ENCODE measurements at regions not wholly inside any gene's neighbourhood (a gene's known extent, or its start where the extent isn't known, plus 50 kb on each side); places are given as distances from the start of the nearest gene placed in this dataset.
"Not testable (repeated sequence)": the region's sequence is repeated elsewhere in the genome, so short reads cannot be mapped to it uniquely, and the experiment has no call there.

DNA sequence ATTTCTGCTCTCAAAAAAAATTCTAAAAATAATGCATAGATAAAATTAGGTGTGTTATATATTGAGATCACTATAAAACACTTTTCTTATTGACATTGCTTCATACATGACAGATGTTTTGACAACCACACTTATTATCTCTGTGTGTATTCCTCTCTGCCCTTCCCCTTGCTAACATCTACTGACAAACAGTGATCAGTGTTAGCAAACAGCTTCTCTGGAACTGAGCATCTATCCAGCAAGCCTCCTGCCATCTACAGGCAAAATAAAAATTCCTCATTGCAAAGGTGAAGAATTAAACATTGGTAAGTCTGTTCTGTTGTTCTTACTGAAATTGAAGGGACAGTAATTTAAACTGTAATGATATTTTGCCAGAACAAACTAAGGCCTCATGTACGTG lies 2153.9 kb downstream of the NCAM2 start:
- 0 to 100% (median 20%) methylated on average over 1 of the region's 1 CpG; no CpG with 5 or more reads in 3 of the 10 experiments for WGBS, 10 experiments
- H3K4me3 ChIP-seq: no peak overlapping the region
- in situ Hi-C loops (cut with MboI; ENCODE audit: low pct_unique_long_range_greater_than_20kb in 2 of 9, low sequenced_read_pairs in 9 of 9, unreplicated experiment in 9 of 9): no loop called here
- no peak overlapping the region for H3K27ac ChIP-seq
- no peaks in the 10 kb centered on the region for H3K4me1 ChIP-seq (replicated peaks in 1 of 2)
- ATAC-seq (replicated peaks in 6 of 8): no peak

DNA sequence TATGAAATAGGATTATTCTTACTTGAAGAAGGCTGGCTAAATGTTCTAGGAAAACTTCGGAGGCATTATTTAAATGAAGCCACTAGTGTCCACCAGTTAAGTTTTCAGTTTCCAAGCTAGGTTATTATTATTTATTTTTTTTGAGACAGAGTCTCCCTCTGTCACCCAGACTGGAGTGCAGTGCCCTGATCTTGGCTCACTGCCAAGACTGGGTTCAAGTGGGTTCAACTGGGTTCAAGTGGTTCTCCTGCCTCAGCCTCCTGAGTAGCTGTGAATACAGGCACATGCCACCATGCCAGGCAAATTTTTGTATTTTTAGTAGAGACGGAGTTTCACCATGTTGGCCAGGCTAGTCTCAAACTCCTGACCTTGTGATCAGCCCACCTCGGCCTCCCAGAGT lies 2155.6 kb downstream of the NCAM2 start:
- H3K4me1 ChIP-seq (replicated peaks in 1 of 2); ATAC-seq (replicated peaks in 6 of 8); in situ Hi-C loops (cut with MboI; ENCODE audit: low pct_unique_long_range_greater_than_20kb in 2 of 9, low sequenced_read_pairs in 9 of 9, unreplicated experiment in 9 of 9); H3K27ac ChIP-seq; H3K4me3 ChIP-seq: not testable (repeated sequence)
- 17 to 91% (median 69%) methylated on average over 1 to 3 of the region's 3 CpGs; no CpG with 5 or more reads in 3 of the 10 experiments for WGBS, 10 experiments

GRCh38 chr21:23155281-23155680 lies 2157.1 kb downstream of the NCAM2 start:
- H3K4me1 ChIP-seq (replicated peaks in 1 of 2): no peaks in the 10 kb centered on the region
- H3K27ac ChIP-seq: no peak overlapping the region
- WGBS, 10 experiments: 0 to 100% (median 55%) methylated on average over 1 to 2 of the region's 2 CpGs; no CpG with 5 or more reads in 1 of the 10 experiments
- in situ Hi-C loops (cut with MboI; ENCODE audit: low pct_unique_long_range_greater_than_20kb in 2 of 9, low sequenced_read_pairs in 9 of 9, unreplicated experiment in 9 of 9): no loop called here
- ATAC-seq (replicated peaks in 6 of 8): no peak
- H3K4me3 ChIP-seq: no peak overlapping the region

DNA sequence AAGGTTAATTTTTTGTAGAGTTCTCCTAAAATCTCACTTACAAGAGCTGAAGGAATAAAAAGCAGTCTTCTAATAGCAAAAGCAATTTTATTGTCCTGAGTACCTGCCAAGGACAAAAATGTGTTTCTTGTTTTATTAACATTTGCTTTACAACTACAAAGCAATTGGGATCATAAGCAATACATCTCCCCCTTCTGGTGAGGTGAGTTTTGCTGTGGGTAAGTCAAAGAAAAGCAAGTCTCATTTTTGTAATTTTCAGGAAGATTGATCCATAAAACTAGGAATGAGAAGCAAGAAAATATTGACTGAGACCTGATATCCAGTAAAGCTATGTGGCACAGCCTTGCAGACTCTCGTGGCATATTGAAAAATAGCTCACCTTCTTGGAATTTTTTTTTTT lies 2162.7 kb downstream of the NCAM2 start:
- Histone ChIP-seq H3K4me1 (replicated peaks in 1 of 2) (no peaks in the 10 kb centered on the region), H3K27ac (no peak overlapping the region), H3K4me3 (no peak overlapping the region)
- ATAC-seq (replicated peaks in 6 of 8): no peak
- WGBS, 10 experiments: 0 to 100% (median 17%) methylated on average over 1 of the region's 1 CpG; no CpG with 5 or more reads in 3 of the 10 experiments
- in situ Hi-C loops (cut with MboI; ENCODE audit: low pct_unique_long_range_greater_than_20kb in 2 of 9, low sequenced_read_pairs in 9 of 9, unreplicated experiment in 9 of 9): no loop called here

- Histone ChIP-seq H3K4me1 (replicated peaks in 1 of 2) (no peaks in the 10 kb centered on the region), H3K27ac (no peak overlapping the region), H3K4me3 (no peak overlapping the region)
- ATAC-seq (replicated peaks in 6 of 8): no peak
- WGBS, 10 experiments: 0 to 80% (median 52%) methylated on average over 2 to 4 of the region's 4 CpGs; no CpG with 5 or more reads in 1 of the 10 experiments
- in situ Hi-C loops (cut with MboI; ENCODE audit: low pct_unique_long_range_greater_than_20kb in 2 of 9, low sequenced_read_pairs in 9 of 9, unreplicated experiment in 9 of 9): no loop called here
These were observed 2164.2 kb downstream of the NCAM2 start for GRCh38 chr21:23162198-23162946.

Measured in motor neuron (in vitro differentiated cells).